NCI-H2107 treated with DMSO at 0.1 percent for 48 hours (cell line): ENCODE measurements at regions not wholly inside any gene's neighbourhood (a gene's known extent, or its start where the extent isn't known, plus 50 kb on each side); places are given as distances from the start of the nearest gene placed in this dataset.
"Not testable (repeated sequence)": the region's sequence is repeated elsewhere in the genome, so short reads cannot be mapped to it uniquely, and the experiment has no call there.

Experiments used
- DNase-seq: peaks from one replicate; lab custom pipeline; 2025; ENCODE audit not compliant: unreplicated experiment; lab: John Stamatoyannopoulos, UW

DNA sequence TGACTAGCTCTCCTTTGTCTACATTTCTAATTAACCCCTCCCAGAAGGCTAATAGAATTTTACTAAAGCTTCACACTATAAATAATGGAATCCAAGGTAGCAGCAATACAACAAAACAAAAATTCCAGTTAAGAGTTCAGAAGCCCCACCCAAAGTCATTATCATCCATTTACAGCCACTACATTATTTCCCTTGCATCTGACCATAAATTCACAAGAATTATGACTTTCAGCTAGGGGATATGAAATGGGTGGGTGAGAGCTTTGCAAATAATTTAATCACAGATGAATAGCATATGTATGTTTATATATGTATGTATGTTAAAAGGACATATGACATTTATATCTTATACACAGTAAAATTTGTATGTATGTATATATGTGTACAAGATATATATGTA, 65.3 kb upstream of the PTGDR start:
- no peak for DNase-seq

DNA sequence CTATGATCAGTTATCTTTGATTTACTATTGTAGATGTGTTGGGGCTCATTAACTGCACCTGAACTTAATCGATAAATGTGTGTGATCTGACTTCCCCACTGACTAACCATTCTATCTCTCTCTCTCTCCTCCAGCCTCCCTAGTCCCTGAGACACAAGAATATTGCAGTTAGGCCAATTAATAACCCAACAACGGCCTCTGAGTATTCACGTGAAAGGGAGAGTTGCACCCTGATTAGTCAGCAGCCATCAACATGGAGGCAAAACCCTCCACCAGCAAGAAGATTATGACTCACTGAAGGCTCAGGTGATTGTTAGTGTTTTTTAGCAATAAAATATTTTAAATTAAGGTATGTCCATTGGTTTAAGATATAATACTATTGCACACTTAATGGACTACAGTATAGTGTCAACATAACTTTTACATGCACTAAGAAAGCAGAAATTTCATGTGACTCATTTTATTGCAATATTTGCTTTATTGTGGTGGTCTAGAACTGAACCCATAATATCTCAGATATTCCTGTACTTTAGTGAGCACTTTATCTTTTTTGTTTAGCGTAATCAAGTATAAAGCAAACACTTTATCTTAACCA, 77.1 kb upstream of the PTGDR start:
- DNase-seq, result no peak

DNA sequence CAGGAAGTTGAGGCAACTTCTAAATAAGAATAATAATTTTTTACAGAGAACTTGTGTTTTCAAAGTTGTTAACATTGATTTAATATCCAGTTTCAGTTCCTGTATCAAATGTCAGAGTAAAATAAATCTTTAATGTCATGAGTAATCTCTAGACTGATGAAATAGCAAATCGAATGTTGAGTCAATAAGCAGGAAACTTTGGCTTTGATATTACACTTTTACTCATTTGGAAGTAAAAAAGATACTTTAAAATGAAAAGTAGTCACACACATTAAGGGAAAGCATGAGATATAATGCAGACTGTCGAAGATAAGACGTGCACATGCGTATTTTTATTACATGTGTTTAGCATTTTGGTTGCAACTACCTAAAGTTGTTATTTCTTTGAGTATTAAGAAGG, 78.2 kb upstream of the PTGDR start:
- DNase-seq, result no peak

DNA sequence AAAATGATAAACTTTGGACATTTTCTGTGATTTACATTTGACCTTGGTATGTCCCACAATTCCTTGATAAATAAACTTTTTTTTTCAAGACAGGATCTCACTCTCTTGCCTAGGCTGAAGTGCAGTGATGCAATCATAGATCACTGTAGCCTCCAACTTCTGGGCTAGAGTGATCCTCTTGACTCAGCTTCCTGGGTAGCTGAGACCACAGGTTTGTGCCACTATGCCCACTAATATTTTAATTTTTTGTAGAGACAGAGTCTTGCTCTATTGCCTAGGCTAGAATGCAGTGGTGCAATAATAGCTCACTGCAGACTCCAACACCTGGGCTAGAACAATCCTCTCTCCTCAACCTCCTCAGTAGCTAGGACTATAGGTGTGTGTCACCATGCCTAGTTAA, 79.1 kb upstream of the PTGDR start:
- no peak for DNase-seq

DNA sequence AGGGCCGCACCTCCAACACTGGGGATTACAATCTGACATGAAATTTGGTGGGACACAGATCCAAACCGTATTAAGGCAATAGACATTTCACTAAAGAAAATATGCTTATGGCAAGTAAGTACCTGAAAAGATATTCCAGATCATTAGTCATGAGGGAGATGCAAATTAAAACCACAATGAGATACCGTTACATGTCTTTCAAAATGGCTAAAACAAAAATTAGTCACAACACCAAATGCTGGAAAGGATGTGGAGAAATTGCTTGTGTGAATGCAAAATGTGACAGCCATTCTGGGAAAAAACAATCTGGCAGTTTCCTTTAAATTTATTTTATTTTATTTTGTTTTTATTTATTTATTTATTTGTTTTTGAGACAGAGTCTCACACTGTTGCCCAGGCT, 82.3 kb upstream of the PTGDR start:
- no peak for DNase-seq

DNA sequence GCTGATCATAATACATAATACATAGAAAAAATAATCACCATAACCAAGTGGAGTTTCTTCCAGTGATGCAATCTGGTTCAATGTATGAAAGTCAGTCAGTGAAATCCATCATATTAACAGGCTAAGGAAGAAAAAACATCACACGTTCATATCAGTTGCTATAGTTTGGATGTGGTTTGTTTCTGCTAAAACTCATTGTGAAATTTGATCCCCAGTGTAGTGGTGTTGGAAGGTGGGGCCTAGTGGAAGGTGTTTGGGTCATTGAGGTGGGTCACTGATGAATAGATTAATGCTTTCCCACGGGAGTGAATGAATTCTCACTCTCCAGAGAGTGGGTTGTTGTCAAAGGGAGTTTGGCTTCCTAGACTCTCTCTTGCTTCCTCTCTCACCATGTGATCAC, 84.6 kb upstream of the PTGDR start:
- no peak for DNase-seq

DNA sequence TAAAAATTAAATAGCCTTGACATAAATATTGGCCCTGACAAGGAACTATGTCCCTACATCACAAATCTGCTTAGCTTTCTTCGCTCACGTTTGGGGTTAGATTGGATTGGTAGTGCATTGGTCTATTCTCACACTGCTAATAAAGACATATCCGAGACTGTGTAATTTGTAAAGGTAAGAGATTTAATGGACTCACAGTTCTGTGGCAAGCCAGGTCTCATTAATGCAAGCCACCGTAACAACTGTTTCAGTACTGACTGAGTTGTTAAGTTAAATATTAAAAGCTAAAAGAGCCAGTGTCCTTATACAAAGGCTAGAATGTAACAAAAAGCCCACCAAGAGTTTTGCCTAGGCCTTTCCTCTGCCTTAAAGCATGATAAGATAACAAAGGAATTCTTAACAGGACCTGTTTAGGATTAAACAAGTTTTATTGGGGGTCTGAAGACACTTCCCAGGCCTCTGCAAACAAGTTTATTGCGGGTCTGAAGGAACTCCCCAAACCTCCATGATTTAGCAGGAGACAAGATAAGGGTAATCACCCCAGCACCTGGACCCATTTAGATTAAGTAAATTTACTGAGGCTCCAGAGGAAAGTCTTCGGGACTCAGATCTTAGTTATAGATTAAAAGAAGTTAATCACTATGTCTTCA, 88.2 kb upstream of the PTGDR start:
- DNase-seq, result no peak

DNA sequence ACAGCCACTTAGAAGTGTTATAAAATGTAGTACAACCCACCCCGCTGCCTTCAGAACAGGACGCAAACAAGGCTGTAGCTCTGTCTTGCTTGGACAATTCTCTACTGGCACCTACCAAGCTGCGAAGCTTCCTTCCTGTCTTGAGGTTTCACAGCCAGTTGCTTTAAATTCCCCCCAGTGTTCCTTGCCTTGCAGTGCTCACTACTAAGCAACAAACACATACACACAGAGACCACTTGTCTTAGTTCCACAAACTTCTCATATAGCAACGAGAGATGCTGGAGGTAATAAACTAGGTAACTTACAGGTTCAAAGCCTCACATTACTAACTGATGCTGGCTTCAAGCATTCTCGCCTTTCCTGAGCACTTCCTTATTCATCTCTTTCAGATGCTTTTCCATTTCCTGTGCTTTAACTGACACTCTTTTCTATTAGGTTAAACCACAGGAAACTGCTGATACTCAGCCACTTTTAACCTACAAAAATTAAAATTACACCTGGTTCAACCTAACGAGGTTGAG, 91.5 kb upstream of the PTGDR start:
- DNase-seq, result no peak

DNA sequence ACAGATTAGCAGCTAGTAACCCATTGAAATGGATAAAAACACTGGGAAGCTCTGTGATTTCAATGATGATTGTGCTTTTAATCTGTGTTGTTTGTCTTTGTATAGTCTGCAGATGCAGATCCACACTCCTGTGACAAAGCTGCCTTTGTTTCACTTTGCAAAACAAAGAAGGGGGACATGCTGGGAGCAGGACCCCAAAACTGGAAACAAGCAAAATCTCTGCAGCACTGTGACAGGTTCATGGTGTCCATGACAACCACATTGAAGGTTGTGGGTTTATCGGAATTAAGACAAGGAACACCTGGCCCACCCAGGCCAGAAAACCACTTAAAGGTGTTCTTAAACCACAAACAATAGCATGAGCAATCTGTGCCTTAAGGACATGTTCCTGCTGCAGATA, 95.6 kb upstream of the PTGDR start:
- DNase-seq, result not testable (repeated sequence)

DNA sequence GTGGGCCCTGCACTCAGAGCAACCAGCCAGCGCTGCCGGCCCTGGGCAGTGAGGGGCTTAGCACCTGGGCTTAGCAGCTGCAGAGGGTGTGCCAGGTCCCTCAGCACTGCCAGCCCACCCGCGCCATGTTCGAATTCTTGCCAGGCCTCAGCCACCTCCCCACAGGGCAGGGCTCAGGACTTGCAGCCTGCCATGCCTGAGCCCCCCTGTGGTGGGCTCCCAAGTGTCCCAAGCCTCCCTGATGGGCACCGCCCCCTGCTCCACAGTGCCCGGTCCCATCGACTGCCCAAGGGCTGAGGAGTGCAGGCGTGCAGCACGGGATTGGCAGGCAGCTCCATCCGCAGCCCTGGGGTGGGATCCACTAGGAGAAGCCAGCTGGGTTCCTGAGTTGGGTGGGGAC, 98.0 kb upstream of the NID2 start:
- DNase-seq, result no peak

DNA sequence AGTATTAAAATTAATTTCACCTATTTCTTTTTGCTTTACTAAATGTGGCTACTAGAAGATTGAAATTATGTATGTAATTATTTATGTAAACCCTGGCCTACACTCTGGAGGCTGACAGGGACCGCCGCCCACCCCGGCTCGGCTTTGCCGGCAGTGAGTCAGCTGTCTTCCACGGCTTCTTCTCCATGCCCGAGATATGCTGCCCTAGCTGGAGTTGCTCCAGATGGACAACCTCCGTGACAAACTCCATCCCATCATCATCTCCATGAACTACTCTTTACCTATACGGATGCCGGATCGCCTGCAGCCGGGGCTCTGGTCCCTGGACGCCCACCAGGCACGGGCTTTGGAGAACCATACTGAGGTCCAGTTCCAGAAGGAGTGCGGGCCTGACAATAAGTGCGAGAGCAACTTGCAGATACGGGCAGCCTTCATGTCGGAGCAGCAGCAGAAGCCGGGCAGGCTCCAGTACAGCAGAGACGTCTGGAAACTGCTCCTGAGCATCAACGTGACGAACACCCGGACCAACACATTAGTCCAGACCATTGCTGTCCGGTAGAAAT, 86.9 kb upstream of the NID2 start:
- no peak for DNase-seq

DNA sequence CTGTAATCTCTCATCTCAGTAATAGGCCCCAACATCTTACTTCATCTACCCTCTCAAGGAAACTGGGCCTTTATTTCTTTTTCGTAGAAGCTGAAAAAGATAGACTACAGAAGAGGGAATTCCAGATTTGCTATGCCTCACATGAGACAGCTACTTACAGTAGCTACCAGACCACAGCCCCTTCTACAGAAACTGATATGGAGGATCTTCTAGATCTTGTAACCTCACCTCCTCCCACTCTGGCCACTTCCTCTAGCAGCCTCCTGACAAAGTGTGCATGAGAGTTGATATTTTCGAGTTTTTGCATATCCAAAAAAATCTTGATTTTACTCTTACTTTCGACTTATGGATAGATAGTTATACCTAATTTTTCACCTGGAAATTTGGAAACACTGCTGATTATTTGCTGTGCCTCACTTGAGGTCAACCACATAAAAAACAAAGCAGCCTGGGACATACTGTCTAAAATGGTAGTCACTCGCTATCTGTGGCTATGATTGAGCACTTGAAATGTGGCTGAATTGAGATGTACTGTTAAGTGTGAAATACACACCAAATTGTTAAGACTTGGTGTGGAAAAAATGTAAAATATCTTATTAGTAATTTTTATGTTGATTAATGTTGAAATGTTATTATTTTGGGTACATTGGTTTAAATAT, 86.3 kb upstream of the NID2 start:
- no peak for DNase-seq

DNA sequence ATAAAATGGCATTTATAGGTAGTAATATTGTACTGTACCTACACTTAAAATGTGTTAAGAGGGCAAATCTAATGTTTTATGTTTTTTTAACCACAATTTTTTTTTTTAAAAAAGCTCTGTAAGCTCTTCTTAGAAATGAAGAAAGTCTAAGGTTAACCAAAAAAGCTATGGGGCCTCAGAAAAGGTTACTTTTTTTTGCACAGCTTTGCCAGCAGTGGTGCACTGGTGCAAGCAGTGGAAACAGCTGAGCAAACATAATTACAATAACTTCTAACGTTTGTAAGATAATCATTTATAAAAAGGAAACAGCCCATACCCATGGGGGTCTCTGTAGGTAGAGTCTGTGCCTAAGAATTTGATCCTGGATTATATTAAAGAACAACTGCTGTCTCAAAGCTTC, 85.1 kb upstream of the NID2 start:
- DNase-seq, result no peak

DNA sequence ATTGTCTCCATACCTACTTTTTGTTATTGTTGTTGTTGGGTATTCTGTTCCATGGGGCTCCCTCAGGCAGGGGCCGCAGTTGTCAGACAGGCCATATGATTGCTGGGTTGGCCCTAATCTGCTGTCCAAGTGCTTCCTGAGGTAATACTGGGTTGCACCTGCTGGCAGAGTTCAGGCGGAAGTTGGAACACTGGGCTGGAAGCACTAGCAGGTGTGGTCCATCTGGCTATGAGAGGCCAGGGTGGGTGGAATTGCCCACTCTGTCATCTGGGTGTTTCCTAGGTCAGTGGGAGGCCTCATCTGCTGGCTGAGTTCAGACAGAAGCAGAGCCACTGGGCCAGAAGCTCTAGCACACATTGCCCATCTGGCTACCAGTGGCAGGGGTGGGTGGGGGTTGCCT, 81.3 kb upstream of the NID2 start:
- DNase-seq, result no peak

DNA sequence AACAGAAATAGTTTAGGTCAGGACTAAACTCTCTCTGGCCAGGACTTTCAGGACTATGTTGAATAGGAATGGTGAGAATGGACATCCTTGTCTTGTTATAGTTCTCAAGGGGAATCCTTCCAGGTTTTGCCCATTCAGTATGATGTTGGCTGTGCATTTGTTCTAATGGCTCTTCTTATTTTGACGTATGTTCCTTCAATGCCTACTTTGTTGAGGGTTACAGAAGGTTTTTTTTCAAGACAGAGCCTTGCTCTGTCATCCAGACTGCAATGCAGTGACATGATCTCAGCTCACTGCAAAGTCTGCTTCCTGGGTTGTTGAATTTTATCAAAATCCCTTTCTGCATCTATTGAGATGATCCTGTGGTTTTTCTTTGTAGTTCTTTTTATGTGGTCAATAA, 79.5 kb upstream of the NID2 start:
- DNase-seq, result no peak

DNA sequence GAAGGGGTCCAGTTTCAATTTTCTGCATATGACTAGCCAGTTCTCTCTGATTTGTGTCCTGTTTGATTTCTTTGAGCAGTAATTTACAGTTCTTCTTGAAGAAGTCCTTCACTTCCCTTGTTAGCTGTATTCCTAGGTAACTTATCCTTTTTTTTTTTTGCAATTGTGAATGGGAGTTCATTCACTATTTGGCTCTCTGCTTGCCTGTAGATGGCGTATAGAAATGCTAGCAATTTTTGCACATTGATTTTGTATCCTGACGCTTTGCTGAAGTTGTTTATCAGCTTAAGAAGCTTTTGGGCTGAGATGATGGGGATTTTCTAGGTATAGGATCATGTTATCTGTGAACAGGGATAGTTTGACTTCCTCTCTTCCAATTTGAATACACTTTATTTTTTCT, 77.6 kb upstream of the NID2 start:
- no peak for DNase-seq

DNA sequence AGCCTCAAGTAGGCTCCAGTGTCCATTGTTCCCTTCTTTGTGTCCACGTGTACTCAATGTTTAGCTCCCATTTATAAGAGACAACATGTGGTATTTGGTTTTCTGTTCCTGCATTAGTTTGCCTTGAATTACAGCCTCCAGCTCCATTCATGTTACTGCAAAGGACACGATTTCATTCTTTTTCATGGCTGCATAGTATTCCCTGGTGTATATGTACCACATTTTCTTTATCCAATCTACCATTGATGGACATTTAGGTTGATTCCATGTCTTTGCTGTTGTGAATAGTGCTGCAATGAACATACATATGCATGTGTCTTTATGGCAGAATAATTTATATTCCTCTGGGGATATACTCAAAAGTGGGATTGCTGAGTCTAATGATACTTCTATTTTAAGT, 75.2 kb upstream of the NID2 start:
- DNase-seq, result not testable (repeated sequence)

DNA sequence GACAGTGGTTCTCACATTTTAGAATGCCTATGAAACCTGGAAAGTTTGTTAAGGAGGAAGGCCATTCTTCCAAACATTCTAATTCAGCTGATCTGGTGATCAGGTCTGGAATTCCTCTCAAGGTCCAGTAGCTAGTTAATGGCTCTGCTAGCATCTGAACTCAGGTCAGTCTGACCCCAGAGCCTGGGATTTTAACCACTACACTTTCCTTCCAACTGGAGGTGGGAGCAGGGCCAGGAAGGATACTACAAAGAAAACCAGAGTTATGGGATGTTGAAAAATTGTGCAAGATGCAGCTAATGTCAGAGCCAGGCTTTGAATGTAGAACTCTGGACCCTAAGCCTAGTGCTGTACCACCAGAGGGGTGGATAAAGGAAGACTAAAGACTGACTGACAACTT, 73.6 kb upstream of the NID2 start:
- no peak for DNase-seq

DNA sequence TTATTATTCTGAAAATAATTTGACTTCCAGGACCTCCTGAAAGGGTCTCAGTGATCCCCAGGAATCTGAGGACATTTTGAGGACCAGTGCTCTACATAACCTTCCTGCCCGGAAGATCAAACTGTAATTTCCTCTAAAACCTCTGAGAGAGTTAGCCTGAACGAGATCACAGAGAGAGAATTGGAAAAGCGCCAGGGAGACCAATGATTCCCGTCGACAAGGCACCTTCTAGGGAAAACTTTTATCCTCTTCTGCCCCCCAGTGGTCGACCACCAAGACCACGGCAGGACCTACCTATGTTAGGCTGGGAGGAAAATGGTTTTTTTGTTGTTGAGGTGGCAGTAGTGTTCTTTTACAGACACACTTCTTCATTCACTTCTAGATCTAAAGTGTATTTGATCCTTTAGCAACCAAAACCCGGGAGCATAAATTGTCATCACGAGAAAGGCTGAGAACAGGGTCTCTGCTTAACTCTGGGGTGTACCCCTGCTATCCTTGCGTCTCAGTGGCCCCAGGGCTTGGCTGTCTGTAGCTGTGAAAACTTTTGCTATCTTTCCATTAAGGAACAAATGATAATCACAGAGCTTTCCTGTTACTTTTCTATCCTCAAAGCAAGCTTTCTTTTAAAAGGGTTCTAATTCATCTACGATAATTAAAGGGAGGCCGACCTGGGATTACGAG, 62.9 kb upstream of the NID2 start:
- DNase-seq, result peak; percentile 60

DNA sequence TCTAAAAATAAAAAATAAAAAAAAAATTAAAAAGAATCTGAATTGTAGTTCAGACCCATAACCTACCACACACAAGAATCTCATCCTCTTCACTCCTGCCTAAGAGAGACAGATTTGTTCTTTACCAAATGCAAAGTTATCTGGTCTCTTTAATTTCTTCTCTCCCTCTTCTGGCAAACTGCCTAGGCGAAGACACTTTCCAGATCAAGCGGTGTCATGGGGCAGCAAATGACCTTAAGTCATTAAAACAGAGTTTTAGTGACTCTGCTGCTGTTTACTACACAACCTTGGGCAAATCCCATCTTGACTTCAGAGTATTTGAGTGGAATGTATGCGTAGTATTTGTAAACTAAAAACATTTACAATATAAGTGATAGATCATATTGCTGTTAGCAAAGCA, 60.9 kb upstream of the NID2 start:
- no peak for DNase-seq

DNA sequence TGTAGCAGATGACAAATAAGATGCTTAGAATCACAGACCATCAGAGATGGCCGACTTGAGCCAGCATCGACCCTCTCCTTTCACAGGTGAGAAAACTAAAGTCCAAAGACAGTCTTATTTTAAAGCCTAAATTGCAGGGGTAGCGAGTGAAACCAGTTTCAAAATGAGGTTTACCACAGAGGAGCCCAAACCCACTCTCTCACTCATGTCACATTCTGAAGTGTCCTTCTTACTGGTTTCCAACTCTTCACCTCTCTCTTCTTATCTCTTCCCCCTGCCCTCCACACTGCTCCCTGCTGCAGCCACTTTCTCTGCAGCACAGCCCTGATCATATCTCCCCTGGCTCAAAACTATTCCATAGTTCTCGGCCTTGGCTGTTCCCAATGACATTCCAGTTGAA, 57.0 kb upstream of the NID2 start:
- DNase-seq, result no peak
